Uterus (tissue), 2 donors: ENCODE measurements at regions not wholly inside any gene's neighbourhood (a gene's known extent, or its start where the extent isn't known, plus 50 kb on each side); places are given as distances from the start of the nearest gene placed in this dataset.

ENCODE experiments used
- CTCF ChIP-seq, 4 experiments: fragments of 200-600 bp in 2 of 4; fragments of 450-650 bp in 2 of 4; sonication (generic) in 2 of 4; IDR thresholded peaks; one replicate each; pipeline ENCODE4 v1.5.1; 2016 to 2019; ENCODE audit warnings: antibody characterized with exemption in 4 of 4, mild to moderate bottlenecking in 2 of 4, moderate library complexity in 1 of 4
- POLR2A ChIP-seq, 2 donors: fragments of 450-650 bp; IDR thresholded peaks; one replicate each; pipeline ENCODE4 v1.6.1; 2016; ENCODE audit warnings: antibody characterized with exemption in 2 of 2, mild to moderate bottlenecking in 1 of 2, moderate library complexity in 1 of 2

- TF ChIP-seq POLR2A (IDR thresholded peaks at IDR 0.05), result no peak
- TF ChIP-seq CTCF (IDR thresholded peaks at IDR 0.05), result no peak
Observed at GRCh38 chr5:168046163-168046562, 245.3 kb upstream of the WWC1 start.
